ENCODE measurements at regions not wholly inside any gene's neighbourhood (a gene's known extent, or its start where the extent isn't known, plus 50 kb on each side); places are given as distances from the start of the nearest gene placed in this dataset.

- no peak overlapping the region for H3K27ac ChIP-seq
- TF ChIP-seq CTCF (IDR thresholded peaks at IDR 0.05) (no peak), POLR2A (IDR thresholded peaks at IDR 0.05) (no peak), POLR2AphosphoS5 (IDR thresholded peaks at IDR 0.05) (no peak), EP300 (IDR thresholded peaks at IDR 0.05) (no peak)
- H3K9me3 ChIP-seq, result no peaks in the 10 kb centered on the region
- WGBS, result 87% methylated on average over 2 of the region's 2 CpGs
- H3K4me1 ChIP-seq, result no peaks in the 10 kb centered on the region
- no peak for DNase-seq (ENCODE audit: low spot score in 2 of 2)
- no peaks in the 10 kb centered on the region for H3K36me3 ChIP-seq
- H3K4me3 ChIP-seq, result no peak overlapping the region
- H3K27me3 ChIP-seq, result no peaks in the 10 kb centered on the region
Measured at GRCh38 chr10:36581237-36581636, 544.2 kb upstream of the ANKRD30A start.

GRCh38 chr10:36578306-36578705, 547.1 kb upstream of the ANKRD30A start:
- no peak overlapping the region for H3K27ac ChIP-seq
- TF ChIP-seq POLR2AphosphoS5 (IDR thresholded peaks at IDR 0.05), result no peak
- TF ChIP-seq EP300 (IDR thresholded peaks at IDR 0.05), result no peak
- TF ChIP-seq POLR2A (IDR thresholded peaks at IDR 0.05), result no peak
- no peak for TF ChIP-seq CTCF (IDR thresholded peaks at IDR 0.05)
- H3K27me3 ChIP-seq, result no peaks in the 10 kb centered on the region
- DNase-seq (ENCODE audit: low spot score in 2 of 2), result no peak
- H3K4me1 ChIP-seq, result no peaks in the 10 kb centered on the region
- no peak overlapping the region for H3K4me3 ChIP-seq
- H3K36me3 ChIP-seq, result no peaks in the 10 kb centered on the region
- WGBS, result 94% methylated on average over 5 of the region's 5 CpGs
- no peaks in the 10 kb centered on the region for H3K9me3 ChIP-seq

GRCh38 chr10:36577126-36577525, 548.3 kb upstream of the ANKRD30A start:
- Histone ChIP-seq H3K9me3 (no peaks in the 10 kb centered on the region), H3K27me3 (no peaks in the 10 kb centered on the region), H3K4me1 (no peaks in the 10 kb centered on the region), H3K4me3 (no peak overlapping the region), H3K27ac (no peak overlapping the region), H3K36me3 (no peaks in the 10 kb centered on the region)
- WGBS, result 89% methylated on average over 1 of the region's 1 CpG
- TF ChIP-seq CTCF (IDR thresholded peaks at IDR 0.05) (no peak), EP300 (IDR thresholded peaks at IDR 0.05) (no peak), POLR2AphosphoS5 (IDR thresholded peaks at IDR 0.05) (no peak), POLR2A (IDR thresholded peaks at IDR 0.05) (no peak)
- no peak for DNase-seq (ENCODE audit: low spot score in 2 of 2)

- H3K4me3 ChIP-seq, result no peak overlapping the region
- TF ChIP-seq POLR2AphosphoS5 (IDR thresholded peaks at IDR 0.05) (no peak), POLR2A (IDR thresholded peaks at IDR 0.05) (no peak), EP300 (IDR thresholded peaks at IDR 0.05) (no peak), CTCF (IDR thresholded peaks at IDR 0.05) (no peak)
Measured at GRCh38 chr10:36574207-36574606, 551.2 kb upstream of the ANKRD30A start.

GRCh38 chr10:36573246-36573645, 552.2 kb upstream of the ANKRD30A start:
- no peak for DNase-seq (ENCODE audit: low spot score in 2 of 2)
- H3K4me1 ChIP-seq, result no peaks in the 10 kb centered on the region
- no peaks in the 10 kb centered on the region for H3K9me3 ChIP-seq
- no peak overlapping the region for H3K27ac ChIP-seq
- no peak for TF ChIP-seq POLR2AphosphoS5 (IDR thresholded peaks at IDR 0.05)
- no peak for TF ChIP-seq EP300 (IDR thresholded peaks at IDR 0.05)
- no peak for TF ChIP-seq CTCF (IDR thresholded peaks at IDR 0.05)
- TF ChIP-seq POLR2A (IDR thresholded peaks at IDR 0.05), result no peak
- no peak overlapping the region for H3K4me3 ChIP-seq
- no peaks in the 10 kb centered on the region for H3K36me3 ChIP-seq
- no peaks in the 10 kb centered on the region for H3K27me3 ChIP-seq
- whole genome bisulfite sequencing, result 38% methylated on average over 2 of the region's 2 CpGs

More at GRCh38 chr10:36574207-36574606, 551.2 kb upstream of the ANKRD30A start:
- Histone ChIP-seq H3K9me3 (no peaks in the 10 kb centered on the region), H3K27ac (no peak overlapping the region), H3K36me3 (no peaks in the 10 kb centered on the region), H3K27me3 (no peaks in the 10 kb centered on the region), H3K4me1 (no peaks in the 10 kb centered on the region)
- DNase-seq (ENCODE audit: low spot score in 2 of 2), result no peak
